SK-N-SH treated with all-trans-retinoic acid at 6 μM for 48 hours (cell line): ENCODE measurements at regions not wholly inside any gene's neighbourhood (a gene's known extent, or its start where the extent isn't known, plus 50 kb on each side); places are given as distances from the start of the nearest gene placed in this dataset.

ENCODE experiments used
- ATAC-seq: fragments of 200-7000 bp; cut with Tn5 transposase; 3 replicates; pipeline ENCODE4 v1.9.1; 2020; ENCODE audit warnings: mild to moderate bottlenecking, moderate library complexity
- ARNTL ChIP-seq: fragments of 450-650 bp; formaldehyde crosslinking; IDR thresholded peaks from 2 replicates; pipeline ENCODE4 v1.5.0; 2020; ENCODE audit warnings: low read depth, mild to moderate bottlenecking, moderate library complexity, borderline replicate concordance
- BACH2 ChIP-seq: fragments of 250-450 bp; sonication (Bioruptor Pico); IDR thresholded peaks from 2 replicates; pipeline ENCODE4 v1.9.0; 2021; ENCODE audit warnings: mild to moderate bottlenecking, borderline replicate concordance
- CREB5 ChIP-seq: fragments of 250-450 bp; sonication (Bioruptor Pico); IDR thresholded peaks from 2 replicates; pipeline ENCODE4 v1.5.1; 2020; ENCODE audit warnings: low read depth, mild to moderate bottlenecking, moderate library complexity
- CSDC2 ChIP-seq: fragments of 250-450 bp; sonication (Bioruptor Pico); IDR thresholded peaks from 2 replicates; pipeline ENCODE4 v1.5.0; 2020; ENCODE audit warnings: mild to moderate bottlenecking, moderate library complexity
- CSRNP3 ChIP-seq: fragments of 250-450 bp; sonication (Bioruptor Pico); IDR thresholded peaks from 2 replicates; pipeline ENCODE4 v1.5.1; 2021; ENCODE audit warnings: mild to moderate bottlenecking, moderate library complexity
- ESRRG ChIP-seq: fragments of 250-450 bp; sonication (Bioruptor Pico); IDR thresholded peaks from 2 replicates; pipeline ENCODE4 v1.6.1; 2021; ENCODE audit warnings: mild to moderate bottlenecking
- GLIS3 ChIP-seq: fragments of 250-450 bp; sonication (Bioruptor Pico); IDR thresholded peaks from 2 replicates; pipeline ENCODE4 v1.5.0; 2020; ENCODE audit warnings: mild to moderate bottlenecking, moderate library complexity
- ISL1 ChIP-seq: fragments of 250-450 bp; sonication (Bioruptor Pico); IDR thresholded peaks from 2 replicates; pipeline ENCODE4 v2.1.2; 2022; ENCODE audit warnings: mild to moderate bottlenecking, moderate library complexity
- OSR1 ChIP-seq: fragments of 250-450 bp; sonication (Bioruptor Pico); IDR thresholded peaks from 2 replicates; pipeline ENCODE4 v1.8.0; 2022; ENCODE audit warnings: moderate library complexity, mild to moderate bottlenecking, inconsistent platforms
- PATZ1 ChIP-seq: fragments of 250-450 bp; sonication (Bioruptor Pico); IDR thresholded peaks from 2 replicates; pipeline ENCODE4 v1.8.0; 2020; ENCODE audit warnings: mild to moderate bottlenecking, moderate library complexity, borderline replicate concordance
- POU6F1 ChIP-seq: fragments of 250-450 bp; sonication (Bioruptor Pico); IDR thresholded peaks from 2 replicates; pipeline ENCODE4 v1.8.0; 2021; ENCODE audit warnings: low read depth, mild to moderate bottlenecking, moderate library complexity, borderline replicate concordance
- PPARA ChIP-seq: fragments of 250-450 bp; sonication (Bioruptor Pico); IDR thresholded peaks from 2 replicates; pipeline ENCODE4 v1.5.0; 2020; ENCODE audit warnings: mild to moderate bottlenecking, borderline replicate concordance
- RARB ChIP-seq: fragments of 250-450 bp; sonication (Bioruptor Pico); IDR thresholded peaks from 2 replicates; pipeline ENCODE4 v1.8.0; 2021; ENCODE audit warnings: mild to moderate bottlenecking, moderate library complexity
- SNAI2 ChIP-seq: fragments of 250-450 bp; sonication (Bioruptor Pico); IDR thresholded peaks from 2 replicates; pipeline ENCODE4 v1.5.0; 2020; ENCODE audit warnings: mild to moderate bottlenecking, moderate library complexity
- TCF4 ChIP-seq: fragments of 250-450 bp; sonication (Bioruptor Pico); IDR thresholded peaks from 2 replicates; pipeline ENCODE4 v1.8.0; 2021; ENCODE audit warnings: mild to moderate bottlenecking, moderate library complexity, borderline replicate concordance
- TOX ChIP-seq: fragments of 250-450 bp; sonication (Bioruptor Pico); IDR thresholded peaks from 2 replicates; pipeline ENCODE4 v1.8.0; 2021; ENCODE audit warnings: mild to moderate bottlenecking, moderate library complexity, borderline replicate concordance
- TSHZ2 ChIP-seq: fragments of 250-450 bp; sonication (Bioruptor Pico); IDR thresholded peaks from 2 replicates; pipeline ENCODE4 v1.5.0; 2020; ENCODE audit warnings: mild to moderate bottlenecking, moderate library complexity
- ZC3H10 ChIP-seq: fragments of 250-450 bp; sonication (Bioruptor Pico); IDR thresholded peaks from 2 replicates; pipeline ENCODE4 v1.5.1; 2021; ENCODE audit warnings: mild to moderate bottlenecking, moderate library complexity
- ZFP3 ChIP-seq: fragments of 250-450 bp; sonication (Bioruptor Pico); IDR thresholded peaks from 2 replicates; pipeline ENCODE4 v1.5.0; 2020; ENCODE audit warnings: mild to moderate bottlenecking, moderate library complexity
- ZFP30 ChIP-seq: fragments of 450-650 bp; formaldehyde crosslinking; IDR thresholded peaks from 2 replicates; pipeline ENCODE4 v1.5.0; 2022; ENCODE audit warnings: mild to moderate bottlenecking, moderate library complexity
- ZNF565 ChIP-seq: fragments of 450-650 bp; formaldehyde crosslinking; conservative IDR thresholded peaks from 2 replicates; pipeline ENCODE4 v1.5.0; 2020; ENCODE audit warnings: low read depth, mild to moderate bottlenecking, moderate library complexity
- ZNF70 ChIP-seq: fragments of 450-650 bp; formaldehyde crosslinking; IDR thresholded peaks from 2 replicates; pipeline ENCODE4 v1.5.0; 2020; ENCODE audit warnings: mild to moderate bottlenecking, moderate library complexity

- no peak for ATAC-seq
- TF ChIP-seq ARNTL (CRISPR knock-in tag), result no peak
- TF ChIP-seq TOX (CRISPR knock-in tag), result no peak
- no peak for TF ChIP-seq SNAI2
- TF ChIP-seq ZNF565 (CRISPR knock-in tag), result no peak
Measured at GRCh38 chr16:7938175-7938574, 605.5 kb downstream of the RBFOX1 start.

- TF ChIP-seq TSHZ2 (CRISPR knock-in tag), result no peak
- no peak for TF ChIP-seq CSDC2 (CRISPR knock-in tag)
- TF ChIP-seq OSR1 (CRISPR knock-in tag), result no peak
- no peak for ATAC-seq
Measured at GRCh38 chr16:7921345-7921744, 588.7 kb downstream of the RBFOX1 start.

- no peak for TF ChIP-seq OSR1 (CRISPR knock-in tag)
- no peak for TF ChIP-seq CREB5
- TF ChIP-seq TOX (CRISPR knock-in tag), result no peak
- no peak for TF ChIP-seq TCF4 (CRISPR knock-in tag)
- TF ChIP-seq ZNF70 (CRISPR knock-in tag), result no peak
- TF ChIP-seq RARB (CRISPR knock-in tag), result no peak
- TF ChIP-seq ESRRG (CRISPR knock-in tag), result no peak
- no peak for TF ChIP-seq SNAI2
- no peak for TF ChIP-seq ZFP3 (CRISPR knock-in tag)
- TF ChIP-seq CSDC2 (CRISPR knock-in tag), result no peak
- no peak for TF ChIP-seq ISL1 (CRISPR knock-in tag)
- no peak for TF ChIP-seq TSHZ2 (CRISPR knock-in tag)
- no peak for TF ChIP-seq ZFP30 (CRISPR knock-in tag)
- TF ChIP-seq BACH2, result no peak
- TF ChIP-seq PPARA (CRISPR knock-in tag), result no peak
- no peak for TF ChIP-seq ZC3H10 (CRISPR knock-in tag)
- no peak for ATAC-seq
Measured at GRCh38 chr16:7919782-7920181, 587.1 kb downstream of the RBFOX1 start.

- ATAC-seq, result no peak
- TF ChIP-seq SNAI2, result no peak
- no peak for TF ChIP-seq CSRNP3 (CRISPR knock-in tag)
- TF ChIP-seq GLIS3 (CRISPR knock-in tag), result no peak
- TF ChIP-seq TSHZ2 (CRISPR knock-in tag), result no peak
- TF ChIP-seq POU6F1 (CRISPR knock-in tag), result no peak
- TF ChIP-seq ZNF565 (CRISPR knock-in tag), result no peak
- TF ChIP-seq ARNTL (CRISPR knock-in tag), result no peak
- no peak for TF ChIP-seq PATZ1
- no peak for TF ChIP-seq CSDC2 (CRISPR knock-in tag)
- no peak for TF ChIP-seq TOX (CRISPR knock-in tag)
- TF ChIP-seq, all 23 proteins: peak for 0
Measured at GRCh38 chr16:7914748-7915147, 582.1 kb downstream of the RBFOX1 start.
